Right lobe of liver (tissue), 6 donors: ENCODE measurements at regions not wholly inside any gene's neighbourhood (a gene's known extent, or its start where the extent isn't known, plus 50 kb on each side); places are given as distances from the start of the nearest gene placed in this dataset.
A peak's percentile ranks its signal among the peaks of the same experiment; 100 is the strongest.

Experiments
- ATAC-seq, 4 donors: fragments of 200-7000 bp; cut with Tn5 transposase; one replicate each; pipeline ENCODE4 v1.9.1; 2020; ENCODE audit warnings: mild to moderate bottlenecking in 4 of 4, moderate library complexity in 4 of 4
- DNase-seq, 3 donors: peaks; one replicate each; pipeline ENCODE4 v3.0.0-alpha.2; 2020
- H3K27ac ChIP-seq, 3 donors: fragments of 200-600 bp; one replicate each; pipeline ENCODE4 v1.8.0; 2022
- H3K27me3 ChIP-seq, 2 donors: fragments of 200-600 bp; one replicate each; pipeline ENCODE4 v1.8.0; 2022
- H3K36me3 ChIP-seq, 4 donors: fragments of 200-600 bp; sonication (generic) in 1 of 4; one replicate each; pipeline versions ENCODE4 v1.5.1 to v1.8.0; 2017 to 2022; ENCODE audit warnings: control low read depth in 1 of 4
- H3K4me1 ChIP-seq, 4 donors: fragments of 200-600 bp; sonication (generic) in 1 of 4; one replicate each; pipeline versions ENCODE4 v1.5.1 to v1.8.0; 2017 to 2022; ENCODE audit warnings: control low read depth in 1 of 4
- H3K4me3 ChIP-seq, 3 donors: fragments of 200-600 bp; one replicate each; pipeline ENCODE4 v1.8.0; 2022
- H3K9me3 ChIP-seq, 4 donors: fragments of 200-600 bp; sonication (generic) in 1 of 4; one replicate each; pipeline versions ENCODE4 v1.5.1 to v1.8.0; 2017 to 2022; ENCODE audit warnings: control low read depth in 1 of 4
- POLR2A ChIP-seq: fragments of 450-650 bp; IDR thresholded peaks from one replicate; pipeline ENCODE4 v1.6.1; 2017; ENCODE audit warnings: antibody characterized with exemption, mild to moderate bottlenecking
- WGBS: methylation state at CpG from one replicate; pipeline ENCODE4 v1.1.6; 2018; ENCODE audit warnings: low coverage, low lambda C conversion rate; ENCODE audit not compliant: insufficient coverage; ENCODE audit errors: missing lambda C conversion rate; 5-methylcytosine and 5-hydroxymethylcytosine counted together
- intact Hi-C, 2 donors: fragments of 100-400 bp; cut with DNase I; formaldehyde crosslinking; loops; one replicate each; pipeline versions ENCODE4 v1.11.2 to v1.14.1; 2022
- TF ChIP-seq, protein P1 (sequence below), 4 donors: fragments of 200-600 bp in 3 of 4; fragments of 450-650 bp in 1 of 4; IDR thresholded peaks; one replicate each; pipeline versions ENCODE4 v1.5.1 to v1.8.0; 2016 to 2022; ENCODE audit warnings: antibody characterized with exemption in 4 of 4, mild to moderate bottlenecking in 2 of 4
- donor health status: DM: no; HTN: yes; CAD: no.
- donor health status: DM: no; HTN: no; CAD: no.
- donor health status: DM: no; HTN: no; CAD: no.
- donor health status: DM: no; HTN: yes; CAD: no.
- donor health status: DM: no; HTN: yes; CAD: no.

DNA sequence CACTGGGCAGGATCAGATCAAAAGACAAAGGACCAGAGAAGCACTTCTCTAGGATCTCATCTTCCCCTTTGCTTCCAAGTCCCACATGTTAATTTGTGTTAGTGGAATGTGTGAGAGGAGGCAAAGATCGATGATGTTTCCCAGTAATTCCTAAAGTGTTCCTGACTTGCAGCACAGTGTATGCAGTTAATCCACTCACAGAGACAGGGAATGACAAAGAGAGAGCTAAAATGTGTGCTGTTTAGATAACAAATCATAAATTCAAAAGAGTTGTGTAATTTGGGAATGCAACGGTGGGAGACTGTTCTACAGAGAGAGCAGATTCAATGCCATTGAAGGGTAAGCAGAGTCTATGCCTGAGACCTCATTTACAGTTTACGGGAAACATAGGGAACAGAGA lies 132.0 kb upstream of the SVIL start:
- H3K27me3 ChIP-seq: no peaks in the 10 kb centered on the region
- no peaks in the 10 kb centered on the region for H3K36me3 ChIP-seq
- DNase-seq (no peak), ATAC-seq (no peak)
- TF ChIP-seq, protein P1, sequence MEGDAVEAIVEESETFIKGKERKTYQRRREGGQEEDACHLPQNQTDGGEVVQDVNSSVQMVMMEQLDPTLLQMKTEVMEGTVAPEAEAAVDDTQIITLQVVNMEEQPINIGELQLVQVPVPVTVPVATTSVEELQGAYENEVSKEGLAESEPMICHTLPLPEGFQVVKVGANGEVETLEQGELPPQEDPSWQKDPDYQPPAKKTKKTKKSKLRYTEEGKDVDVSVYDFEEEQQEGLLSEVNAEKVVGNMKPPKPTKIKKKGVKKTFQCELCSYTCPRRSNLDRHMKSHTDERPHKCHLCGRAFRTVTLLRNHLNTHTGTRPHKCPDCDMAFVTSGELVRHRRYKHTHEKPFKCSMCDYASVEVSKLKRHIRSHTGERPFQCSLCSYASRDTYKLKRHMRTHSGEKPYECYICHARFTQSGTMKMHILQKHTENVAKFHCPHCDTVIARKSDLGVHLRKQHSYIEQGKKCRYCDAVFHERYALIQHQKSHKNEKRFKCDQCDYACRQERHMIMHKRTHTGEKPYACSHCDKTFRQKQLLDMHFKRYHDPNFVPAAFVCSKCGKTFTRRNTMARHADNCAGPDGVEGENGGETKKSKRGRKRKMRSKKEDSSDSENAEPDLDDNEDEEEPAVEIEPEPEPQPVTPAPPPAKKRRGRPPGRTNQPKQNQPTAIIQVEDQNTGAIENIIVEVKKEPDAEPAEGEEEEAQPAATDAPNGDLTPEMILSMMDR (IDR thresholded peaks at IDR 0.05): no peak
- no peak for TF ChIP-seq POLR2A
- H3K27ac ChIP-seq: no peak overlapping the region
- intact Hi-C loops: no loop called here
- H3K9me3 ChIP-seq: no peaks in the 10 kb centered on the region
- H3K4me1 ChIP-seq: peaks cover 0 to 4% (median 1%) of the 10 kb centered on the region in 4 donors
- WGBS: 74% methylated on average over 3 of the region's 3 CpGs
- H3K4me3 ChIP-seq: no peak overlapping the region

DNA sequence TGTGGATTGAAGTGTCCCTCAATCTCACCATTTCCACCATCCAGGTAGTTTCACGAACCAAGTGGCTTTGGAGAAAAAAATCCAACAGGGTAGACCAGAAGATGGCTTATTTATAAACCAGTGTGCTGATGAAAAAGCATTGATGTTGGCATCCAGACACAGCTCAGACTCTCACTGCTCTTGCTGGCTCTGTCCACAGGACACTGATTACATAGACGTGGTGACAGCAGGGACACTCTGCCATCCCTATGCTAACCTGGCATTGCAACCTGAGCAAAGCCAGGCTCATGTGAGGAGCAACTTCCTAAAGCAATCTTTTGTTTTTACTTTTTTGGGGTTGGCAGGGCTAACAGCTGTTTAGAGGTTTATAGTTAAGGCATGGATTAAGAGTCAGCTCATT lies 130.6 kb upstream of the SVIL start:
- Histone ChIP-seq H3K27ac (no peak overlapping the region), H3K36me3 (no peaks in the 10 kb centered on the region), H3K4me3 (no peak overlapping the region), H3K27me3 (no peaks in the 10 kb centered on the region), H3K4me1 (peaks cover 0 to 11% (median 3%) of the 10 kb centered on the region in 4 donors), H3K9me3 (no peaks in the 10 kb centered on the region)
- TF ChIP-seq POLR2A: no peak
- TF ChIP-seq, protein P1 (IDR thresholded peaks at IDR 0.05): no peak
- DNase-seq (no peak), ATAC-seq (peak in 3 of 4 donors; percentile 44 to 54 (median 47))
- intact Hi-C loops: no loop called here
- WGBS: 35% methylated on average over 2 of the region's 2 CpGs

DNA sequence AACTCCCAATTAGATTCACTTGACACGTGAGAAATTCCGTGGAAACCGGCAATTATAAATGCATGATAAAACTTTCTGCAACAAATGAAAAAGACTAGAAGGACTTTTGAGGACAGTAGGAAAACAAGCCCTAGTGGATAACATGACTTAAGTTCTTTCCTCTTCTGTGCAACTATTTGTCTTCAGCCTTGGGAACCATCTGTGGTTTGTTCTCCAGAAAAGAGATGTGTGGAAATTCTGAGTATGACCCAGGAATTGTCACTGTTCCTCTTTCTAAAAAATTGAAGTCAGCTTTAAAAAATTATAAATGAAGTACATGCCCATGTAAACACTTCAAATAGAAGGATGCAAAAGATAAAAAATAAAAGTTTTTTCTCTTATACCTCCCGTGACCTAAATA lies 128.6 kb upstream of the SVIL start:
- intact Hi-C loops: no loop called here
- no peaks in the 10 kb centered on the region for H3K9me3 ChIP-seq
- TF ChIP-seq, protein P1 (IDR thresholded peaks at IDR 0.05): no peak
- TF ChIP-seq POLR2A: no peak
- ATAC-seq (no peak), DNase-seq (no peak)
- no peaks in the 10 kb centered on the region for H3K36me3 ChIP-seq
- H3K4me1 ChIP-seq: peaks cover 0 to 29% (median 13%) of the 10 kb centered on the region in 4 donors
- no peaks in the 10 kb centered on the region for H3K27me3 ChIP-seq
- WGBS: 91% methylated on average over 4 of the region's 4 CpGs
- H3K27ac ChIP-seq: no peak overlapping the region
- no peak overlapping the region for H3K4me3 ChIP-seq

DNA sequence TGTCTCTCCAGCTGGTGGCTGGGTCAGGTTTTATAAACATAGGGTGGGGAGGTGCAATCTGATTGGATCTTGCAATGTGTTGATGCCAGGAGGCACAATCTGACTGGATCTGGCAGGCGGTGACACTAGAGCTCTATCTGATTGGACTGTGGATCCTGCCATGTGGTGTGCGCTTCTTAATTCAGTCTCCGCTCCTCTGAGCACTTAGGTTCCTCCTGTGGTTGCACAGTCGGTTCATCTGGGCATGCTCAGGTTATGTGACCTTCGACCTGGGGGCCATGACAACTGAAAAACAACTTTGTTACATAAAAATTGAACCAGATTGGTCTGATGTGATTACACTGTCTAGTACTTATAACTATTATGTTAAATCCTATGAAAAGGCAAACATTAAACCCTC lies 127.1 kb upstream of the SVIL start:
- peak; percentile 62 to 93 (median 90) for ATAC-seq
- TF ChIP-seq, protein P1 (IDR thresholded peaks at IDR 0.05): no peak
- no peak for TF ChIP-seq POLR2A
- intact Hi-C loops: no loop called here
- no peaks in the 10 kb centered on the region for H3K27me3 ChIP-seq
- no peaks in the 10 kb centered on the region for H3K36me3 ChIP-seq
- H3K27ac ChIP-seq: peak overlapping the region in 2 of 3 donors; percentile 45 to 56
- peak; percentile 37 to 84 (median 83) for DNase-seq
- H3K4me3 ChIP-seq: no peak overlapping the region
- H3K9me3 ChIP-seq: no peaks in the 10 kb centered on the region
- WGBS: 61% methylated on average over 2 of the region's 5 CpGs
- H3K4me1 ChIP-seq: peaks cover 0 to 43% (median 20%) of the 10 kb centered on the region in 4 donors
